ENCODE measurements at regions not wholly inside any gene's neighbourhood (a gene's known extent, or its start where the extent isn't known, plus 50 kb on each side); places are given as distances from the start of the nearest gene placed in this dataset.

DNA sequence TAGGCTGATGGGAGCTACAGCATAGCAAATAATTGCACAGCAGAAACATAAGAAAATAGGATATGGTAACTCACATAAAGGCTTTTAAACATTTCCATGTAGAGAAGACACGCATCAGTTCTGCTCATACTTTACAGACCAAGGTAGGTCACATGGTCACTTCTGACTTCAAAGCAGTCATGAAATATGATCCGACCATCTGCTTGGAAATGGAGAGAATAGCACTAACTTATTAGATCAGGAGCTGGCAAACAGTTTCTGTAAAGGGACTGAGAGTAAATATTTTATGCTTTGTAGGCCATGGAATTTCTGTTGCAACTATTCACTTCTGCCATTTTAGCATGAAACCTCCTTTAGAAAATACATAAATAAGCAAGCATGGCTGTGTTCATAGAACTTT is 936.6 kb upstream of the FANCL start:
- WGBS, 2 donors (ENCODE audit: low coverage in 1 of 2) = 60 to 67% methylated on average over 1 to 2 of the region's 2 CpGs
- Histone ChIP-seq H3K9me3 (no peaks in the 10 kb centered on the region), H3K4me3 (no peak overlapping the region), H3K27ac (no peak overlapping the region), H3K27me3 (no peaks in the 10 kb centered on the region), H3K36me3 (no peaks in the 10 kb centered on the region), H3K4me1 (no peaks in the 10 kb centered on the region)
- intact Hi-C loops (cut with DNase I; ENCODE audit: low total_unique reads) (no loop called here), in situ Hi-C loops (cut with MboI; ENCODE audit: low pct_ligation_motif_present in 1 of 4, low pct_unique_long_range_greater_than_20kb in 1 of 4, low sequenced_read_pairs in 3 of 4) (no loop called here)
- DNase-seq = no peak
- no peak for TF ChIP-seq POLR2A (IDR thresholded peaks at IDR 0.05)

DNA sequence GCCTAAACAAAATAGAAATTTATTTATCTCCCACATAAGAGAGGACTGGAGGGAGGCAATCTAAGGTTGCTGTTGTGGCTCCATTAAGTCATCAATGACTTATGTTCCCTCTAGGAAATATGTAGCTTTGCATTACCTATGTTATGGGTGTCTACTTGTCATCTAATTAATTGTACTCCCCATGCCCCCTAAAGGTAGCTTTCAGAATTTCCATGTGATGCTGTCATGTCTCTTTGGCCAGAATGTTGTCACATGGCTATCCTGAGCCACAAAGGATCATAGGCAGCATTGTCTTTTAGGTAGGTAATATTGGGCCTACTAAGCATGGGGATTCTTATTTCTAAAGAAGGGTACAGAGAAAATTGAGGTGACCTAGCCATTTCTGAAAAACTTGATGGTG is 935.6 kb upstream of the FANCL start:
- in situ Hi-C loops (cut with MboI; ENCODE audit: low pct_ligation_motif_present in 1 of 4, low pct_unique_long_range_greater_than_20kb in 1 of 4, low sequenced_read_pairs in 3 of 4) = no loop called here
- H3K36me3 ChIP-seq = no peaks in the 10 kb centered on the region
- TF ChIP-seq POLR2A (IDR thresholded peaks at IDR 0.05) (no peak), POLR2AphosphoS5 (IDR thresholded peaks at IDR 0.05) (no peak), EP300 (IDR thresholded peaks at IDR 0.05; ENCODE audit: low read depth) (no peak)
- TF ChIP-seq, protein P1, sequence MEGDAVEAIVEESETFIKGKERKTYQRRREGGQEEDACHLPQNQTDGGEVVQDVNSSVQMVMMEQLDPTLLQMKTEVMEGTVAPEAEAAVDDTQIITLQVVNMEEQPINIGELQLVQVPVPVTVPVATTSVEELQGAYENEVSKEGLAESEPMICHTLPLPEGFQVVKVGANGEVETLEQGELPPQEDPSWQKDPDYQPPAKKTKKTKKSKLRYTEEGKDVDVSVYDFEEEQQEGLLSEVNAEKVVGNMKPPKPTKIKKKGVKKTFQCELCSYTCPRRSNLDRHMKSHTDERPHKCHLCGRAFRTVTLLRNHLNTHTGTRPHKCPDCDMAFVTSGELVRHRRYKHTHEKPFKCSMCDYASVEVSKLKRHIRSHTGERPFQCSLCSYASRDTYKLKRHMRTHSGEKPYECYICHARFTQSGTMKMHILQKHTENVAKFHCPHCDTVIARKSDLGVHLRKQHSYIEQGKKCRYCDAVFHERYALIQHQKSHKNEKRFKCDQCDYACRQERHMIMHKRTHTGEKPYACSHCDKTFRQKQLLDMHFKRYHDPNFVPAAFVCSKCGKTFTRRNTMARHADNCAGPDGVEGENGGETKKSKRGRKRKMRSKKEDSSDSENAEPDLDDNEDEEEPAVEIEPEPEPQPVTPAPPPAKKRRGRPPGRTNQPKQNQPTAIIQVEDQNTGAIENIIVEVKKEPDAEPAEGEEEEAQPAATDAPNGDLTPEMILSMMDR (IDR thresholded peaks at IDR 0.05) = no peak

DNA sequence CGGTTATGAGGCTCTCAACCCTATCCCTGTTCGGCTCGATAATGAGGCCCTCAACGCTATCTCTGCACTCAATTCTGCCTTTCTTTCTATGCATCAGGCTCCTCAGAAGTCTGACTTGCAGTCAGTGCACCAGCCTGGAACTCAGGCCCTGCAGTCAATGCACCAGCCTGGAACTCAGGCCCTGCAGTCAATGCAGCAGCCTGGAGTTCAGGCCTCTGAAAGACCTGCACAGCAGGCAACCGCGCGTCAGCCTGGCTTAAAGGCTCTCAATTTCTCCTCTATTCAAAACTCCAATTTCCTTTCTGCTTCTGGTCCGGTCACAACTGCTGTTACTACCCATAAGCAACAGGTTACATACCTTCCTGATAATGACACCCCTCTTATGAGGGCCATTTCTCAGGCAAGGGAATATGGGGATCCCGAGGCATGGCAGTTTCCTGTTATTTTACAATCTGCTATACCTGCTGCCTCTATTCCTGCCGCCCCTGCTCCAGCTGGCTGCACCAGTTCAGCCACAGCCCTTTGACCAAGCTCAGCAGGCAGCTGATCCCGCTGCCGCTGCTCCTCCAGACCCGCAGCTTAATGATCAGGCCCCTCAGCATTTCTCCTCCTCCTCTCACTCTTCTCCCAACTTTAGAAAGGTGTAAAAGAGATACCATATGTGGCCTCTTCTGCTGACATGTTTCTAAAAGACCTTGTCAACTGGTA is 933.6 kb upstream of the FANCL start:
- no peaks in the 10 kb centered on the region for H3K9me3 ChIP-seq
- H3K27me3 ChIP-seq = no peaks in the 10 kb centered on the region
- H3K4me1 ChIP-seq = no peaks in the 10 kb centered on the region
- DNase-seq = no peak
- H3K4me3 ChIP-seq = no peak overlapping the region
- in situ Hi-C loops (cut with MboI; ENCODE audit: low pct_ligation_motif_present in 1 of 4, low pct_unique_long_range_greater_than_20kb in 1 of 4, low sequenced_read_pairs in 3 of 4) = no loop called here
- no peak overlapping the region for H3K27ac ChIP-seq
- H3K36me3 ChIP-seq = no peaks in the 10 kb centered on the region
- intact Hi-C loops (cut with DNase I; ENCODE audit: low total_unique reads) = no loop called here
- TF ChIP-seq, protein P1 (IDR thresholded peaks at IDR 0.05) = no peak
- TF ChIP-seq POLR2AphosphoS5 (IDR thresholded peaks at IDR 0.05) (no peak), EP300 (IDR thresholded peaks at IDR 0.05; ENCODE audit: low read depth) (no peak), POLR2A (IDR thresholded peaks at IDR 0.05) (no peak)
- WGBS, 2 donors (ENCODE audit: low coverage in 1 of 2) = 90% methylated on average over 7 to 13 of the region's 13 CpGs

More for the DNA sequence above, 935.6 kb upstream of the FANCL start:
- Histone ChIP-seq H3K4me3 (no peak overlapping the region), H3K27ac (no peak overlapping the region), H3K27me3 (no peaks in the 10 kb centered on the region), H3K4me1 (no peaks in the 10 kb centered on the region), H3K9me3 (no peaks in the 10 kb centered on the region)
- DNase-seq = no peak
- intact Hi-C loops (cut with DNase I; ENCODE audit: low total_unique reads) = no loop called here

DNA sequence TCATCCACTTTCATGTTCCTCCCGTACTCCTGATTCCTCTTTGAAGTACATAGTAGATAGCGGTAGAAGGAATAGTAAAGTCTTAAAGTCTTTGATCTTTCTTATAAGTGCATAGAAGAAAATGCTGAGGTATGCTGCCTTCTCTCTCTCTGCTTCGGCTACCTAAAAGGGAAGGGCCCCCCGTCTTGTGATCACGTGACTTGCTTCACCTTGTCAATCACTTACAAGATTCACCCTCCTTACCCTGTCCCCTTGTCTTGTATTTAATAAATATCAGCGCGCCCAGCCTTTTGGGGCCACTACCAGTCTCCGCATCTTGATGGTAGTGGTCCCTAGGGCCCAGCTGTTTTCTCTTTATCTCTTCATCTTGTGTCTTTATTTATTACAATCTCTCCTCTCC is 932.2 kb upstream of the FANCL start:
- Histone ChIP-seq H3K4me1 (no peaks in the 10 kb centered on the region), H3K27ac (no peak overlapping the region), H3K9me3 (no peaks in the 10 kb centered on the region), H3K27me3 (no peaks in the 10 kb centered on the region), H3K36me3 (no peaks in the 10 kb centered on the region), H3K4me3 (no peak overlapping the region)
- intact Hi-C loops (cut with DNase I; ENCODE audit: low total_unique reads) (no loop called here), in situ Hi-C loops (cut with MboI; ENCODE audit: low pct_ligation_motif_present in 1 of 4, low pct_unique_long_range_greater_than_20kb in 1 of 4, low sequenced_read_pairs in 3 of 4) (no loop called here)
- TF ChIP-seq POLR2A (IDR thresholded peaks at IDR 0.05) (no peak), POLR2AphosphoS5 (IDR thresholded peaks at IDR 0.05) (no peak), EP300 (IDR thresholded peaks at IDR 0.05; ENCODE audit: low read depth) (no peak)
- TF ChIP-seq, protein P1 (IDR thresholded peaks at IDR 0.05) = no peak
- WGBS, 2 donors (ENCODE audit: low coverage in 1 of 2) = 85 to 95% methylated on average over 7 to 8 of the region's 8 CpGs
- DNase-seq = no peak

DNA sequence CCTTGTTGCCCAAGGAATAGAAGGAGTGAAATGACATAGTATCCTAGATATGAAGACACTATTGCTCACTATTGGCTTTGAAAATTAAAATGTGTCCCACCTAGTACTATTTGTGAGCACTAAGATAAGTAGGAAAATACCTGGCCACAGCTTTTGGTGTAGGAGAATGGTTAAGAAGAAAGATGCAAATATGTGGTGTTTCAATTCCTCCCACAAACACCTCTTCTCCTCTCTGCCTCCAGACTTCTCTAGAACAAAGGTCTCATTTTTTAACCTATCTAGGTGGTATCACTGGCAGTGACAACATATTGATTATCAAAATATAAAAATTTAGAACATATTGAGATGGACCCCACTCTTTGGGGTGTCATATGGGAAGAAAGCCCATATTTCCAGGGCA is 929.9 kb upstream of the FANCL start:
- Histone ChIP-seq H3K4me1 (no peaks in the 10 kb centered on the region), H3K27ac (no peak overlapping the region), H3K36me3 (no peaks in the 10 kb centered on the region), H3K27me3 (no peaks in the 10 kb centered on the region), H3K9me3 (no peaks in the 10 kb centered on the region), H3K4me3 (no peak overlapping the region)
- intact Hi-C loops (cut with DNase I; ENCODE audit: low total_unique reads) = no loop called here
- in situ Hi-C loops (cut with MboI; ENCODE audit: low pct_ligation_motif_present in 1 of 4, low pct_unique_long_range_greater_than_20kb in 1 of 4, low sequenced_read_pairs in 3 of 4) = no loop called here
- DNase-seq = no peak
- TF ChIP-seq EP300 (IDR thresholded peaks at IDR 0.05; ENCODE audit: low read depth) (no peak), POLR2AphosphoS5 (IDR thresholded peaks at IDR 0.05) (no peak), POLR2A (IDR thresholded peaks at IDR 0.05) (no peak)
- TF ChIP-seq, protein P1 (IDR thresholded peaks at IDR 0.05) = no peak

All from transverse colon (tissue), 4 donors.